ENCODE measurements at regions not wholly inside any gene's neighbourhood (a gene's known extent, or its start where the extent isn't known, plus 50 kb on each side); places are given as distances from the start of the nearest gene placed in this dataset.

- TF ChIP-seq, protein P1, sequence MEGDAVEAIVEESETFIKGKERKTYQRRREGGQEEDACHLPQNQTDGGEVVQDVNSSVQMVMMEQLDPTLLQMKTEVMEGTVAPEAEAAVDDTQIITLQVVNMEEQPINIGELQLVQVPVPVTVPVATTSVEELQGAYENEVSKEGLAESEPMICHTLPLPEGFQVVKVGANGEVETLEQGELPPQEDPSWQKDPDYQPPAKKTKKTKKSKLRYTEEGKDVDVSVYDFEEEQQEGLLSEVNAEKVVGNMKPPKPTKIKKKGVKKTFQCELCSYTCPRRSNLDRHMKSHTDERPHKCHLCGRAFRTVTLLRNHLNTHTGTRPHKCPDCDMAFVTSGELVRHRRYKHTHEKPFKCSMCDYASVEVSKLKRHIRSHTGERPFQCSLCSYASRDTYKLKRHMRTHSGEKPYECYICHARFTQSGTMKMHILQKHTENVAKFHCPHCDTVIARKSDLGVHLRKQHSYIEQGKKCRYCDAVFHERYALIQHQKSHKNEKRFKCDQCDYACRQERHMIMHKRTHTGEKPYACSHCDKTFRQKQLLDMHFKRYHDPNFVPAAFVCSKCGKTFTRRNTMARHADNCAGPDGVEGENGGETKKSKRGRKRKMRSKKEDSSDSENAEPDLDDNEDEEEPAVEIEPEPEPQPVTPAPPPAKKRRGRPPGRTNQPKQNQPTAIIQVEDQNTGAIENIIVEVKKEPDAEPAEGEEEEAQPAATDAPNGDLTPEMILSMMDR (IDR thresholded peaks at IDR 0.05): no peak
- no peak for TF ChIP-seq EZH2phosphoT487 (IDR thresholded peaks at IDR 0.05)
Observed at GRCh38 chr10:71138166-71138830, 74.1 kb upstream of the UNC5B start.

Measured in neural progenitor cell (in vitro differentiated cells).